ENCODE measurements at regions not wholly inside any gene's neighbourhood (a gene's known extent, or its start where the extent isn't known, plus 50 kb on each side); places are given as distances from the start of the nearest gene placed in this dataset.
"Not testable (repeated sequence)": the region's sequence is repeated elsewhere in the genome, so short reads cannot be mapped to it uniquely, and the experiment has no call there.

GRCh38 chr2:237196409-237196808 lies 110.7 kb downstream of the COPS8 start:
- DNase-seq (ENCODE audit: low read depth) = no peak

GRCh38 chr2:237196866-237197618 lies 111.4 kb downstream of the COPS8 start:
- DNase-seq (ENCODE audit: low read depth) = no peak

DNA sequence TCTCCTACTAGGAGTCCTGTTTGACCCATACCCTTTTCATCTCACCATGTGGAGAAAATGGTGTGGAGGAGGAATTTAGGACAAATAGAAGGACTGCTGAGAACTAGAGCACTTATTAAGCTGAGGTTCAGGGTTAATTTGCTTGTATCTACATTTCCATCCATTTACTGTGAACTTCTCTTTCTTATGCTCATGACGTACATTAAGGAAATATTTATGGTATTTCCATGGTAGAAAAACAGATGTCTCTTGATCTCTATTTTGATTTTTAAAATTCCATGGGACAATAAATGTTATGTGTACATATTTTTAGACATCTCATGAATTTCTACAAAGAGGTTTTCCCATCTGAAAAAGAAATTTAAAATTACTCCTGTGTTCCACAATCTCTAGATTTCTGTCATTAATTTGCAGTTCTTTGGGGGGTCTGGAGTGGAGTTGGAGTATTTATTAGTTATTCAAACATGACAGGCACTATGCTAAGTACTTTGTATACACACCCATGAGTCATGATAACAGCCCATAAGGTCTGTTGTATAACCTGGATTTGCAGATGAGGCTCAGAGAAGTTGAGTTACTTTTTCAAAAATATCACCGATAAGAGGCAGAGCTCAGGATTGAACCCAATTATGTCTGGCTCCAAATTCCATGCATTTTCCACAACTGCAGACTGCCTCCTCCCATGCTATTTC lies 112.6 kb downstream of the COPS8 start:
- DNase-seq (ENCODE audit: low read depth) = no peak

DNA sequence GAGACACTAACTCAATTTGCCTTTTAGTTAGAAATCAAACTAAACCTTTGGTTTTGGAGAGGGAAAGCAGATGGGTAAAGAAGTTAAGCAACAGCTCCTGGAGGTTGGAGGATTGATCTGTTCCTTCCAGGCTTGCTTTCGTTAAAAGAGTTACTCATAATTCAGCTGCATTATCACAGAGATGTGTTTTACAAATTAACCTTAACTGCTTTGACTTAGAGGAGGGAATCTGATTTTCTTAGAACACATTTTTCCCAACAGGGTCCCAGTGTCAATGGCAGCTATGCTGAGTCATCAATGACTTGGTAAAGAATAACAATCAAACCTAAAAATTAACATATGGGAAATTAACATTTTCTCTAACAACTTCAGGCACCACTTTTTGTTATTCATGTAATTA lies 113.4 kb downstream of the COPS8 start:
- no peak for DNase-seq (ENCODE audit: low read depth)

GRCh38 chr2:237199577-237199976 lies 113.9 kb downstream of the COPS8 start:
- DNase-seq (ENCODE audit: low read depth) = no peak

DNA sequence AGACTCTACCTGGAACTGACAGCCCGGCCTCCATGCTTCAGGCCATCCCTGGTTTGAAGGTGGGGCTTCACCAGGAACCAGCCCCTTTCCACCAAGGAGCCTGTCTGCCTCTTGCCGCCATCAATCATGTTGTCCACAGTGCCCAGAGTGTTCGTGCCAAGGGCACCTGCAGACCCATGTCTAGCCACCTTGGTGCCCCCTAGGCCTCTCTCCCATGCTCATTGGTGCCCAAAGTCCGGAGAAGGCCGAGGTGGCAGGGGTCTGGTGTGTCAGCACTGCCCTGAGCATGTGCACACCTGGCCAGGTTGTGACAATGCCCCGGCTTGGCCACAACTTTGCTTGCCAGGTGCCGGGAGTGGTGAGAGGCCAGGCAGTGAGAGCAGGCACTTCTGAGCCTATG lies 114.8 kb downstream of the COPS8 start:
- DNase-seq (ENCODE audit: low read depth) = no peak

DNA sequence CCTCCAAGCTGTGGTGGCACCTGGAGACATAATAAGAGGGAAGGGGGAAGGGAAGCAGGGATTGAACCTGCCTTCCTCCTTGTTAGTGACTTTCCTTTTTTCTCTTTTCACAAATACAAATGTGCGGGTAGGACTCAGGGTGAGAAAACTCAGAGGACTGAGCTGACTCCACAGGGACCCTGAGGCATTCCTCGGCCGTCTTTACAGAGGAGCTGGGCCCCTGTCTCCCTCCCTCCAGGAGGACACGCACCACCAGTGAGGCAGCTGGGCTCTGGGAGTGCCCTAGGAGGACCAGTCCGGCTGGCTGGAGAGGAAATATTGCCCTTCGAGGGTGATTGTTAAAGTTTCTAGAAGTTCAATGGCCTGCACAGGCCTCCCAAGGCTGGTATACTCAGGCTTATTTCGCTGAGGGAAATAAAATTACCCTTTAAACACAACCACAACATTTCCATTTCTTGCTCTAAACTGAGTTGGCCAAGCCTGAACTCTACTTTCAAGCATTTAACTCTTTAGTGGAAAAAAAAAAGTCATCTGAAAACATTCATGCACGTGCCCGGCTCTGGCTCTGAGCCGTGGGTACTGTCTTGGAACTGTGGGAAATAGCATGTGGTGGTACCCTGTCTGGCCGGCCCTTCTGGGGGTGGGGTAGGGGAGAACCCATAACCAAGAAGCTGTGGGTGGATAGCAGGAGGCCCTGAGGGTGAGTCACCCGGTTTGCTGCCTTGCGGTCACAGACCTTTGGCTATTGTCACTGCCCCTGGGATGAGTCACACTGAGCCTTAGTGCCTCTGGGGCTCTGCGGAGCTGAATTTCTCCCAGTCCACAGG lies 116.0 kb downstream of the COPS8 start:
- no peak for DNase-seq (ENCODE audit: low read depth)

DNA sequence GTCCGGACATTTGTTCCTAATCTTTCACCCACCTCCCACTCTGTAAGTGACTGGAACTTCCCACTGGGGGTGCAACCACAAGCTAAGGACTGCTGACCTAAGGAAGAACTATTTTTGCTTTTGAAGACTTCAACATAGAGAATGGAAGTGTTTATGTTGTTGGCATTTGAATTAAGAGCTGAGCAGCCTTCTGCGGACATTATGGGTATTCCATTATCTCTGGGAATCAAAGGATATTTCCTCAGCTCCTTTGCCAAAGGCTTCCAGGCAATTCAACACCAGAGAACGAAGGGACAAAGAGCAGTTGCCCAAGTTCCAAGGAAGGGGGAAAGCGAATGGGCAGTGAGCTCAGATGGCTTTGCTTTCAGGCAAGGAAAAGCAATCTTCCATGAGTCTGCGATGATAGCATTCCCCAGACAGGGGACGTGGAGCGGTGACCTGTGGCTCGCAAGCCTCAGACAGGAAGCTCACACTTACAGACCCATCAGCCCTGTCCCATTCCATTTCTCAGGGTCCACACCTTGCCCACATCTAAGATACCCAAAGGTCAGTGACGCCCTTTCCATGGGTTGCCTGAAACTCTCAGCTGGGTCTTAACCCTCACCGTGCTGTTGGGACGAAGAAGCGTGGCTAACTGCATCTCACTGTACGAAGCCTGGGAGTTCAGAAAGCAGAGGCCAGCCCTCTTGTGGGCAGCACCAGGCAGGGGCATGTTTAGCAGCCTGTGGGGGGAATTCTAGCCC lies 116.8 kb downstream of the COPS8 start:
- DNase-seq (ENCODE audit: low read depth) = no peak

DNA sequence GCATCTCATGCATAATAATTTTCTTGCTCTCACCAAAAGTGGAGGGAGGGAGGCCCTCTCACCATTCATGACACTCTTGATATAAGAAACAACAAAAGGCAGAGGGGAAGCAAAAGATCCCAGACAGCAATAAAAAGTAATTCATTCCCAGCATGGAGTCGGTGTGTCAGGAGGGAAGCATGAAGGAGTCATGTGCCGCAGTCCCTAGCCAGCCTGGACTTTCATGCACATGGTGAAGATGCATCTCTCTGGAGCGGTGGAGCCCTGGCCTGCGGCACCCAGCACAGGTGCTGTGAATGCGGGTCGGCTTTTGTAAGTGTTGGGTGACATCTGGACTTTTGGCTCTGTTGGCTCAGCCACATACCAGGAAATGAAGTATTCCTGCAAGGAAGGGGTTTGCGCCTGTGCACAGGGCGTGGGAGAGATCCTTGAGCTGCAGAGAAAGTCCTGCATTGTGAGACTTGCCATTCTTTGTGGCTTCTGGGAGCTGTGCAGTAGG lies 119.4 kb downstream of the COPS8 start:
- DNase-seq (ENCODE audit: low read depth) = no peak

GRCh38 chr2:237205561-237205971 lies 119.9 kb downstream of the COPS8 start:
- no peak for DNase-seq (ENCODE audit: low read depth)

- DNase-seq (ENCODE audit: low read depth) = no peak
These were observed 122.0 kb downstream of the COPS8 start for GRCh38 chr2:237207646-237208045.

- DNase-seq (ENCODE audit: low read depth) = no peak
These were observed 122.9 kb downstream of the COPS8 start for GRCh38 chr2:237208373-237209260.

DNA sequence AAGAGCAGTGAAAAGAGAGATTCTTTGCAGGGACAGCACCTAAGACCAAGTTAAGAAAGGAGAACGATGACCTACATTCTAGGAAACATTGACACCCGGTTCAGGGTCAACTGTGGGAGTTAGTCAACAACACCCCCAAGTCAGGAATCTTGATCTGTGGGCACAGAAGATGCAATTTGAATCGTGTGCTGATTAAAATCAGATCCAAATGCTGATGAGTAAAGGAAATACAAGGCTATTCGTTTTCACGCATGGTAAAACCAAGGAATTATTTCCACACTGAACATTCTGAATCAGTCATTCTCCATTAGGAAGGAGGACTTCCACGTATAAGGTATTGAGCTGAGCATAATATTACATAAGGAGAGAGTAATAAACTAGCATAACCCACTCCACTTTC lies 124.2 kb downstream of the COPS8 start:
- no peak for DNase-seq (ENCODE audit: low read depth)

DNA sequence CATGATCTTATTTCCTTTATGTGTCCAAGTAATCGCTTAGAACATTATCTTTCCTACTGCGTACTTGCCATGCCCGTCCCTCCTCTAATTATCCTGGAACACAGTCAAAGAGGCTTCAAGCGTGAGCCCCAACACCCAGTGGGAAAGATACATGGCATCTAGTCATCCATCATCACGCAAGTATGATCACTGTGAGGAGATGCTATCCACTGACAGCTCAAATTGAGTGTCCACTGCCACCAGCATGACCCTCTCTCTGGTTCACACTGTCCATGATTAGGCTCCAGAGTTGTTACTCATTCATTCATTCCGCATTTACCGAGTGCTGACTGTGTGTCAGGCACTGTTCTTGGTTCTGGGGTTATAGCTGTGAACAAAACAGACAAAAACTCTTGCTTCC lies 124.6 kb downstream of the COPS8 start:
- DNase-seq (ENCODE audit: low read depth) = no peak

GRCh38 chr2:237210763-237211162 lies 125.1 kb downstream of the COPS8 start:
- DNase-seq (ENCODE audit: low read depth) = no peak

GRCh38 chr2:237212356-237213279 lies 126.9 kb downstream of the COPS8 start:
- not testable (repeated sequence) for DNase-seq (ENCODE audit: low read depth)

- peak; percentile 81 for DNase-seq (ENCODE audit: low read depth)
These were observed 127.8 kb downstream of the COPS8 start for GRCh38 chr2:237213315-237214022.

DNA sequence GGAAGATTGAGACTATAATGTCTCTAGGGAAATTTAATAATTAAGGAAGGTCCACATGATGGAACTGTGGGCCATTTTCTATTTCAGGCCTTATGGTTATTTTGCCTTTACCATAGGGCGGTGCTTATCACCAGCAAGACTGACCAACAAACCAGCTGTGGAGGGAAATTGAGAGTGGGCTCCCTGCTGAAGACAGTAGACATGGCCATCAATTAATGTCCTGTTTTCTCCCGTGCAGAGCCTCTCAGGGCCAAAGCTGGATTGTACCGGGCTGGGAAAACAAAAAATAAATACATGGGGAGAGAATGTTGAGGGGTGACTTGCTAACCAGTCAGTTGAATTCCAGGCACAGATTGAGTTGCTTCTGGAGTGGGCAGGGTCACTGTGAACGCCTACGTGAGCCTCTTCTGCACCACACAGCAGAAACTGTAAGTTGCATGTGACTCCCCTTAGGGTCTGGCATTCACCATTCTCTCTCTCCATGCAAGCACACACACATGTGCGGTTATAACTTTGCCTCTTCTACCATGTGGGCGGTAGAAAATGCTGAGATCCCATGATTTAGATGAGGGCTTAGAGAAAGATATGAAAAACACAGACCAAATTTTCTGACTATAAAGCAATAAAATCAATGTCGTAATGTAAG lies 128.5 kb downstream of the COPS8 start:
- no peak for DNase-seq (ENCODE audit: low read depth)
